ENCODE measurements at regions not wholly inside any gene's neighbourhood (a gene's known extent, or its start where the extent isn't known, plus 50 kb on each side); places are given as distances from the start of the nearest gene placed in this dataset.

DNA sequence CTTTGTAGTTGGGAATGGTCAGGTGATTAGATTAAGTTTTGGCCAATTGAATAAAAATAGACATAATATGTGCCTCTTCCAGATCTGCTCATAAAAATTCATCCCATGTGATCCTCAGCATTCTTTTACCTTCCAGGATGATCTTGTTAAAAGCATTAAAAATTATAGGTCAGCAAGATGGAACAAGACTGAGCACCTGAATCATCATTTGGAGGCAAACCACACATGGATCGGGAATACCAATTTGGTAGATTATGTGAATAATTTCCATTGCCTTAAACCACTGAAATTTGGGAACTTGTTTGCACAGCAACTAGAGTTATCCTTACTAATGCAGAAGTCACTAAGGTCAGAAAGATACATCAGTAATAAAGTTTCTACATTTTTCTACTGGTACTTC is 681.4 kb upstream of the ADGRL2 start:
- TF ChIP-seq, protein P1, sequence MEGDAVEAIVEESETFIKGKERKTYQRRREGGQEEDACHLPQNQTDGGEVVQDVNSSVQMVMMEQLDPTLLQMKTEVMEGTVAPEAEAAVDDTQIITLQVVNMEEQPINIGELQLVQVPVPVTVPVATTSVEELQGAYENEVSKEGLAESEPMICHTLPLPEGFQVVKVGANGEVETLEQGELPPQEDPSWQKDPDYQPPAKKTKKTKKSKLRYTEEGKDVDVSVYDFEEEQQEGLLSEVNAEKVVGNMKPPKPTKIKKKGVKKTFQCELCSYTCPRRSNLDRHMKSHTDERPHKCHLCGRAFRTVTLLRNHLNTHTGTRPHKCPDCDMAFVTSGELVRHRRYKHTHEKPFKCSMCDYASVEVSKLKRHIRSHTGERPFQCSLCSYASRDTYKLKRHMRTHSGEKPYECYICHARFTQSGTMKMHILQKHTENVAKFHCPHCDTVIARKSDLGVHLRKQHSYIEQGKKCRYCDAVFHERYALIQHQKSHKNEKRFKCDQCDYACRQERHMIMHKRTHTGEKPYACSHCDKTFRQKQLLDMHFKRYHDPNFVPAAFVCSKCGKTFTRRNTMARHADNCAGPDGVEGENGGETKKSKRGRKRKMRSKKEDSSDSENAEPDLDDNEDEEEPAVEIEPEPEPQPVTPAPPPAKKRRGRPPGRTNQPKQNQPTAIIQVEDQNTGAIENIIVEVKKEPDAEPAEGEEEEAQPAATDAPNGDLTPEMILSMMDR (conservative IDR thresholded peaks at IDR 0.05), result no peak
- no peak overlapping the region for H3K27ac ChIP-seq

DNA sequence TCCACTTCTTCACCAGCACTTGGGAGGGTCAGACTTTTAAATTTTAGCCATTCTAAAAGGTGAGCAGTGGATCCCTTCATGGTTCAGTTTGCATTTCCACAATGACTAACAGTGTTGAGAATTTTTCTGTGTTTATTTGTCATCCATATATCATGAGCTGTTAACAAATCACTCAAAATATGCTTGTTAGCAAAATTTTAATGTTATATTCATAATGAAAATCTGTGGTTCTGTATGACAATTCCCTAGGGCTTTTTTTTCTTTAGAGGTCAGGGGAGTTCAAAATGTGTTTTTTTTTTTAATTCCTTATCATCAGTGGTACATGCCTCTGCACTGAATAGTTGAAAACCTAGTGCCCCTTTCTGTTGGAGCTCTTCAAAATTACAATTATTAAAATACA is 682.2 kb upstream of the ADGRL2 start:
- TF ChIP-seq, protein P1 (conservative IDR thresholded peaks at IDR 0.05), result no peak
- no peak overlapping the region for H3K27ac ChIP-seq

DNA sequence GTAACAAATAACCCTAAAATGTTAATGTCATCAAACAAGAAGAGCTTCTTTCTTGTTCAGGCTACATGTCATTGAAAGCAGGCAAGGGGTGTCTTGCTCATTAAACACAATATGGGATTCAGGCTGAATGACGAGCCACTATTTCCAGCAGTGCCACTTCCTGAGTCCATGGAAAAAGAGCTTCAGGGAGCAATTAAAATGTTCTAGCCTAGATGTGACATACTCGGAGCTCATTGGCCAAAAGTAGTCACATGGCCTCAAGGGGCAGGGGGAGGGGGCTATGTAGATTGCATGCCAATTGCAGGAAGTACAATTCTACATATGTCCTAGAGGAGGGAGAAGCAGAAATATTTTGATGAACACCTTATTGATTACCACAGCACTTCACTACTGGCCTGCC is 685.3 kb upstream of the ADGRL2 start:
- TF ChIP-seq, protein P1 (conservative IDR thresholded peaks at IDR 0.05), result no peak

DNA sequence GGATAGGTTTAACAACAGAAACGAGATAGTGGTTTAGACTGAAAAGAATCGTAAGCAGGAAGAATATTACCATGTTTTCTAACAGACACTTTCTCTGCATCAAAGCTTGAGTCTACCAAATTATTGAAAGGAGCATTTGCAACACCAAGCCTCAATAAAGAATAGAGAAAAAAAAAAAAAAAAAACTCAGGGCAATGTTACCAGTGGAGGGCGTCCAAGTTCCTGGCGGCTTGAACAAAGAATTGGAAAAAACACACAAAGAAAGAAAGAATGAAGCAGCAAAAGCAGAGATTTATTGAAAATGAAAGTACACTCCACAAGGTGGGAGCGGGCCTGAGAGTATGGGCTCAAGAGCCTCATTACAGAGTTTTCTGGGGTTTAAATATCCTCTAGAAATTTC is 686.5 kb upstream of the ADGRL2 start:
- TF ChIP-seq, protein P1 (conservative IDR thresholded peaks at IDR 0.05), result 0 out of 2 replicates have a peak, but pooled peaks have one; percentile 15
- H3K27ac ChIP-seq, result no peak overlapping the region

More for the DNA sequence above, 685.3 kb upstream of the ADGRL2 start:
- H3K27ac ChIP-seq, result no peak overlapping the region

DNA sequence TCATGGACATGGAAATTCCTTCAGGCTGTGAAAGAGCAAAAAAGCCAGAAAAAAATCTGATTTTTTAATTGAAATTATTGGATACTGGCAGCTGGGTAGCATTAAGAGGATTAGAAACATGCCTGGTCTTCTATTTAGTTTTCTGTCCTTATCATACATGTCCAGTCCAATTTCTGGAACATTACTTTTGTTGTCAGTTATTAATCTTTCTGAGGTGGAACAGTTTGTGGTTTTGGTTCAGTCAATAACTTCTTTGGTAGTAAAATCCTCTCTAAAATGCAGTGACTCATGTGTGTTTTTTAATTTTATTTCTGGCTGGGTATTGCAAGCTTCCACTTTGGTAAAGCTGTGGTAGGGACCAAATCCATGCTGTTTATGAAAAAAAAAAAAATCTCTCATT is 687.0 kb upstream of the ADGRL2 start:
- H3K27ac ChIP-seq, result no peak overlapping the region
- TF ChIP-seq, protein P1 (conservative IDR thresholded peaks at IDR 0.05), result no peak

DNA sequence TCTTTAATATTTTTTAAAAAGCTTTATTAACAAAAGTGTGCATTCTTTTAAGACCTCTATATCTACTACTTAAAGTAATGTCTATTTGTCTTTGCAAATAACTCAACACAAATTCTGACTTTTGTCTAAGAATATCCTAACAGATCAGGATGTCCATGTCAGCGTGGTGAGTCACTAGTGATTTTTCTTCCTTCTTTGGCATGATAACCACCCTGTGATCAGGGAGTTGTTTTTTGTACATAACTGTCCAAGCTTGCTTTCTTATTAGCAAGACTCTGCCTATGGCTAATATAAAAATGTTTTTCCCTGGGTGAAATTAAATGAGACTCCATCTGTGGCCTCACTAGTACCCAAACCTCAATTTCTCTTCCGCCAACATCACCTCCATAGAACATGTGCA is 688.9 kb upstream of the ADGRL2 start:
- H3K27ac ChIP-seq, result no peak overlapping the region
- TF ChIP-seq, protein P1 (conservative IDR thresholded peaks at IDR 0.05), result no peak

DNA sequence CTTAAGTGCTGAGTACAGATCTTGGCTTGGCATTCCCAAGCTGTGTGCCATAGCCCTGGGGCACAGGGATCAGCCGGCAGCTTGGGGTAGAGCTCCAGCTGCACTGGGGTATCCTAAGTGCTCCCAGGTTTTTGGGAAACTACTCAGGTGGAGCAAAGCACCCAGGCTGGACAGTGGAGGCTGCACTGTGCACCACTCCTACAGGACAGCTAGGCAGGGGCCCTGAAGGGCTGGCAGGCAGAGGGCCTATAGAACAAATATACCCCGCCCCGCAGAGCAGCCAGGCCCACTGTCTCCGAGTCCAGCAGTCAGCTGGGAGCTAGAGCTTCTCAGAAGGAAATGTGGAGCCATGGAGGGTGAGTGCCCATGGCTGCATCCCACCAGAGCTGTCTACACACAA is 691.7 kb upstream of the ADGRL2 start:
- TF ChIP-seq, protein P1 (conservative IDR thresholded peaks at IDR 0.05), result no peak
- H3K27ac ChIP-seq, result no peak overlapping the region

DNA sequence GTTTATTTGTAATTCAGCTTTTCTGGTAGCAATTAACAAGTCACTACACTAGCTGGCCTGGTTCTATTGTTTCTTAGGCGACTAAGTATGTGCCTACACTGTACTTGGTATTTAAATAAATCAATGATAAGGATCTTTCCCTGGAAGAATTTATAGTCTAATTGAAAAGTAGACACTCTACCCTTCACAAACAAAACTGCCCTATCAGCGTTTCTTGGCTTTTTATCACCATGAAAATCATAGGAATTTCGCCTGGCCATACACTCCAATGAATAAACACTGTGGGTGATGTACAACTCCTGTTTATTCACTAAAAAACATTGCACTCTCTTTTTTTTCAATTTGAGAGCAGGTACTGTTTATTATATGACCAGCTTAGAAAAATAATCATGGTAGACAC is 702.9 kb upstream of the ADGRL2 start:
- TF ChIP-seq, protein P1 (conservative IDR thresholded peaks at IDR 0.05), result no peak
- H3K27ac ChIP-seq, result no peak overlapping the region
